Ureter (tissue), 1 donor: ENCODE measurements at regions not wholly inside any gene's neighbourhood (a gene's known extent, or its start where the extent isn't known, plus 50 kb on each side); places are given as distances from the start of the nearest gene placed in this dataset.
"Not testable (repeated sequence)": the region's sequence is repeated elsewhere in the genome, so short reads cannot be mapped to it uniquely, and the experiment has no call there.

Experiments
- DNase-seq: peaks from one replicate; pipeline ENCODE4 v3.0.0-alpha.2; 2020; ENCODE audit warnings: low spot score
- donor health status: DM: yes; HTN: yes; CAD: no.

- no peak for DNase-seq
These were observed 674.9 kb upstream of the C16orf82 start for GRCh38 chr16:26391833-26392232.

GRCh38 chr16:26394409-26394808 lies 672.3 kb upstream of the C16orf82 start:
- DNase-seq, result no peak

- no peak for DNase-seq
These were observed 671.0 kb upstream of the C16orf82 start for GRCh38 chr16:26395700-26396099.

GRCh38 chr16:26396511-26397235 lies 670.1 kb upstream of the C16orf82 start:
- DNase-seq, result no peak

GRCh38 chr16:26413780-26414179 lies 652.9 kb upstream of the C16orf82 start:
- DNase-seq, result no peak

GRCh38 chr16:26419458-26419857 lies 647.3 kb upstream of the C16orf82 start:
- DNase-seq, result not testable (repeated sequence)

- no peak for DNase-seq
These were observed 636.1 kb upstream of the C16orf82 start for GRCh38 chr16:26430618-26431017.

- no peak for DNase-seq
These were observed 632.9 kb upstream of the C16orf82 start for GRCh38 chr16:26433807-26434206.

GRCh38 chr16:26441178-26441577 lies 625.5 kb upstream of the C16orf82 start:
- no peak for DNase-seq

GRCh38 chr16:26442321-26442720 lies 624.4 kb upstream of the C16orf82 start:
- no peak for DNase-seq

GRCh38 chr16:26447570-26447969 lies 619.2 kb upstream of the C16orf82 start:
- no peak for DNase-seq

GRCh38 chr16:26453215-26453614 lies 613.5 kb upstream of the C16orf82 start:
- DNase-seq, result no peak

- DNase-seq, result no peak
These were observed 612.6 kb upstream of the C16orf82 start for GRCh38 chr16:26454102-26454501.

- DNase-seq, result no peak
These were observed 610.7 kb upstream of the C16orf82 start for GRCh38 chr16:26456074-26456473.

- no peak for DNase-seq
These were observed 609.6 kb upstream of the C16orf82 start for GRCh38 chr16:26457095-26457494.

- DNase-seq, result no peak
These were observed 608.8 kb upstream of the C16orf82 start for GRCh38 chr16:26457882-26458281.

- no peak for DNase-seq
These were observed 602.0 kb upstream of the C16orf82 start for GRCh38 chr16:26464576-26465266.

- not testable (repeated sequence) for DNase-seq
These were observed 592.3 kb upstream of the C16orf82 start for GRCh38 chr16:26474405-26474804.

GRCh38 chr16:26475596-26475995 lies 591.1 kb upstream of the C16orf82 start:
- no peak for DNase-seq

GRCh38 chr16:26491101-26491670 lies 575.5 kb upstream of the C16orf82 start:
- no peak for DNase-seq

GRCh38 chr16:26491962-26492361 lies 574.8 kb upstream of the C16orf82 start:
- no peak for DNase-seq

GRCh38 chr16:26493751-26494150 lies 573.0 kb upstream of the C16orf82 start:
- no peak for DNase-seq

GRCh38 chr16:26497896-26498295 lies 568.8 kb upstream of the C16orf82 start:
- DNase-seq, result no peak
